Motor neuron (in vitro differentiated cells): ENCODE measurements at regions not wholly inside any gene's neighbourhood (a gene's known extent, or its start where the extent isn't known, plus 50 kb on each side); places are given as distances from the start of the nearest gene placed in this dataset.
"Not testable (repeated sequence)": the region's sequence is repeated elsewhere in the genome, so short reads cannot be mapped to it uniquely, and the experiment has no call there.

Experiments used
- ATAC-seq, 8 experiments: fragments of 200-7000 bp; cut with Tn5 transposase; replicated peaks in 6 of 8; 2 replicates each; pipeline ENCODE4 v1.8.0; 2021; ENCODE audit warnings: mild to moderate bottlenecking in 8 of 8, moderate library complexity in 8 of 8
- H3K27ac ChIP-seq, 2 donors: fragments of 250-450 bp; sonication (Bioruptor Pico); 2 replicates each; pipeline ENCODE4 v1.9.0; 2021; ENCODE audit warnings: antibody characterized with exemption in 2 of 2, mild to moderate bottlenecking in 2 of 2, moderate library complexity in 1 of 2
- H3K4me1 ChIP-seq, 2 donors: fragments of 250-450 bp; sonication (Bioruptor Pico); replicated peaks in 1 of 2; 2 replicates each; pipeline ENCODE4 v1.6.1; 2021; ENCODE audit warnings: antibody characterized with exemption in 2 of 2, mild to moderate bottlenecking in 2 of 2, moderate library complexity in 1 of 2
- H3K4me3 ChIP-seq, 5 donors: fragments of 250-450 bp; sonication (Bioruptor Pico); 2 replicates each; pipeline ENCODE4 v1.9.0; 2021; ENCODE audit warnings: antibody characterized with exemption in 5 of 5, mild to moderate bottlenecking in 5 of 5, moderate library complexity in 4 of 5
- WGBS, 10 experiments: fragments of 450-650 bp; shearing (Covaris generic); methylation state at CpG; one replicate each; pipeline ENCODE4 v1.0.0; 2022; 5-methylcytosine and 5-hydroxymethylcytosine counted together
- in situ Hi-C, 9 experiments: fragments of 400-800 bp; cut with MboI; loops; one replicate each; pipeline ENCODE4 v1.15.0; 2021; ENCODE audit warnings: low sequenced_read_pairs in 9 of 9, low pct_unique_long_range_greater_than_20kb in 2 of 9; ENCODE audit not compliant: unreplicated experiment in 9 of 9

DNA sequence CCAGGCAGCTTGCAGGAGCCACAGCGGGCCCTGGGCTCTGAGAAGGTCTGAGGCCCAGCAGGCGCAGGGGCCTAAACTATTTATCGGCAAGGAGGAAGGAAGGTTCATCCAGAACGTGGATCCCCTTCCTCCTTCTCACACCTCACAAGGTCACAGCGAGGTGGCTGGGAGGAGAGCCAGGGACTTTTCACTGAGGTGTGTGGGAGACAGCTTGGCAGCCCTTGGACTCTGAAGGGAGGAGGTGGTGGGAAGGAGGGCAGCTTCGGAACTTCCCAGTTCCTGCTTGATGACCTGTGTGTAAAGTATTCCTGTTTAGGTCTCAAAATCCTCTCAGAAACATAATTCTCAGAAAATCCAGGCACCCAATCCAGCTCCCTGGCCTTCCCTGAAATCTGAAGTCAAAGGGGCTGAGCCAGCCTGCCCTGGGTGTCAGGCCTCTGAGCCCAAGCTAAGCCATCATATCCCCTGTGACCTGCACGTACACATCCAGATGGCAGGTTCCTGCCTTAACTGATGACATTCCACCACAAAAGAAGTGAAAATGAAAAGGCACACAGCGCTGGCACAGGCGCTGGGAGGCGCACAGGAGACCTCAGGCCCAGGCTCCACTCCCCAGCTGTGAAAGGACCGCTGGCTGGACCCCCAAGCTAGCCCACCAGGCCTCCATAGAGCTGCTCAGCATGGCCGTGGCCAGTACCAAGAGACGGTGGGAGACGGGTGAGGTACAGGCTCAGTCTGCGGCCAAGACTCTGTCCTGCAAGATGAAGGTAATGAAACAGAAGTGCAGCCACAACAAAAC, 269.4 kb upstream of the FRG2C start:
- no CpG with 5 or more reads among the region's 15 CpGs for WGBS, 10 experiments
- H3K4me3 ChIP-seq, ATAC-seq, H3K4me1 ChIP-seq, in situ Hi-C loops, H3K27ac ChIP-seq: not testable (repeated sequence)

DNA sequence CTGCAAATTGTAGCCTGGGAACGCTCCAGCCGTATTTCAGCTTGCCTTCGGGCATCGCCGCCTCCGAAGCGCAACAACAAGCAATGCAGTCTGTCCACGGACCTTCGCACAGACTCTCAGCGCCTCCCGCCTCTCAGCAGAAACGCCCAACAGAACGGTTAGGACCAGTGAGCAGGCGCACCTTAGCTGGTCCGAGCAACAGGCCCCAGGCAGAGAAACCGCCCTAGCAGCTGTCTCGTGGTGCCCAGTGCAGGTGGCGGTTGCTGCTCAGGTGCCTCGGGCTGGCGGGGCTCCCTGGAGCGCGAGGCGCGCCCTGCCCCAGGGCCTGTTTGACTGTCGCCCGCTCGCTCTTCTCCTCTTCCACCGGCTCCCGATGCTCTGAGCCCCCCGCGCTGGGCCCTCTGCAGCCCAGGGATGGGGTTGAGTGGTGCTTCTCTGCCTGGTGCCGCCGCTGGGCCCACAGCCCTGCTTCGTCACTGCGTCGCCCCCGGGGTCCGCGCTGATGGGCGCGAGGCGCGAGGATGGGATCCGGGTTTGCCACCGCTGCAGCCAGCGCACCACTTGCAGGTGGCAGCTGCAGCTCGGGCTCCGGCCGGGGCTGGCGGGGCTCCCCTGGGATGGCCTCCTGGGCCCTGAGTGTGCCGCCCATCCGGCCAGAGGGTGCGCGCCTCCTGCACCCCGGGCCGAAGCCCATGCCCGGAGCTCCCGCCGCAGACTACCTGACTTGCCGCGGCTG, 268.4 kb upstream of the FRG2C start:
- no peaks in the 10 kb centered on the region for H3K4me1 ChIP-seq
- ATAC-seq, result peak in 3 of 8 experiments; percentile 35 to 52 (median 42)
- H3K27ac ChIP-seq, result no peak overlapping the region
- in situ Hi-C loops, result no loop called here
- peak overlapping the region in 2 of 5 donors; percentile 2 to 7 for H3K4me3 ChIP-seq
- 14 to 98% (median 82%) methylated on average over 2 to 19 of the region's 61 CpGs; no CpG with 5 or more reads in 4 of the 10 experiments for WGBS, 10 experiments

DNA sequence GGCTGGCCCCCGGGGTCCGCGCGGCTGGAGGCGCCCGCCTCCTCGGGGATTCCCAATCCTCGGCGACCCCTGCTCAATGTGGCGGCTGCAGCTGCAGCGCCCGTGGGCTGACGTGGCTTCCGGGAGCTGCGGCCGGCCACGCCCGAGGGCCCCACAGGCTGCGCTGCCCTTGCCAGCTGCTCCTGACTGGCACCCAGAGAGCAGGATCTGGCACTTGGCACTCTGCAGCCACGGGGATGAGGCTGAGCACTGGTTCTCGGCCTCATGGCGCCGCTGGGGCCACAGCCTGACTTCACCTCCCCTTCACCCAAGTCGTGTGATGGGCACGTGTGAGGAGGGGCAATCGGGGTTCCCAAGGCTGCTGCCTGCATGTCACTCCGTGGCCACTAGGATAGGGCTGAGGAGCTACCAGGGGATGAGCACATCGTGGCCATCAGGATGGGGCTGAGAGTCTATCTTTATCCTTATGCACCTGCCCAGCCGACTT, 267.8 kb upstream of the FRG2C start:
- no peaks in the 10 kb centered on the region for H3K4me1 ChIP-seq
- H3K27ac ChIP-seq, result no peak overlapping the region
- in situ Hi-C loops, result no loop called here
- peak overlapping the region in 1 of 5 donors; percentile 7 for H3K4me3 ChIP-seq
- peak in 1 of 8 experiments; percentile 18 for ATAC-seq
- 20 to 100% (median 80%) methylated on average over 1 to 13 of the region's 29 CpGs; no CpG with 5 or more reads in 5 of the 10 experiments for WGBS, 10 experiments

DNA sequence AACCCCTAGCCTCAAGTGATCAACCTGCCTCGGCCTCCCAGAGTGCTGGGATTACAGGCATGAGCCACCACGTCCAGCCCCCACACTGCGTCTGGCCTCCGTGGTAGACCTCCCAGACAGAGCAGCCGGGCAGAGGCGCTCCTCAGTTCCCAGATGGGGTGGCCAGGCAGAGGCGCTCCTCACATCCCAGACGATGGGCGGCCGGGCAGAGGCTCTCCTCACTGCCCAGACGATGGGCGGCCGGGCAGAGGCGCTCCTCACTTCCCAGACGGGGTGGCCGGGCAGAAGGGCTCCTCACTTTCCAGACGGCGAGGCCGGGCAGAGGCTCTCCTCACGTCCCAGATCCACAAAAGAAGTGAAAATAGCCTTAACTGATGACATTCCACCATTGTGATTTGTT, 266.6 kb upstream of the FRG2C start:
- H3K27ac ChIP-seq, H3K4me1 ChIP-seq, ATAC-seq, H3K4me3 ChIP-seq, in situ Hi-C loops: not testable (repeated sequence)
- 60 to 100% (median 90%) methylated on average over 1 to 2 of the region's 20 CpGs; no CpG with 5 or more reads in 7 of the 10 experiments for WGBS, 10 experiments

DNA sequence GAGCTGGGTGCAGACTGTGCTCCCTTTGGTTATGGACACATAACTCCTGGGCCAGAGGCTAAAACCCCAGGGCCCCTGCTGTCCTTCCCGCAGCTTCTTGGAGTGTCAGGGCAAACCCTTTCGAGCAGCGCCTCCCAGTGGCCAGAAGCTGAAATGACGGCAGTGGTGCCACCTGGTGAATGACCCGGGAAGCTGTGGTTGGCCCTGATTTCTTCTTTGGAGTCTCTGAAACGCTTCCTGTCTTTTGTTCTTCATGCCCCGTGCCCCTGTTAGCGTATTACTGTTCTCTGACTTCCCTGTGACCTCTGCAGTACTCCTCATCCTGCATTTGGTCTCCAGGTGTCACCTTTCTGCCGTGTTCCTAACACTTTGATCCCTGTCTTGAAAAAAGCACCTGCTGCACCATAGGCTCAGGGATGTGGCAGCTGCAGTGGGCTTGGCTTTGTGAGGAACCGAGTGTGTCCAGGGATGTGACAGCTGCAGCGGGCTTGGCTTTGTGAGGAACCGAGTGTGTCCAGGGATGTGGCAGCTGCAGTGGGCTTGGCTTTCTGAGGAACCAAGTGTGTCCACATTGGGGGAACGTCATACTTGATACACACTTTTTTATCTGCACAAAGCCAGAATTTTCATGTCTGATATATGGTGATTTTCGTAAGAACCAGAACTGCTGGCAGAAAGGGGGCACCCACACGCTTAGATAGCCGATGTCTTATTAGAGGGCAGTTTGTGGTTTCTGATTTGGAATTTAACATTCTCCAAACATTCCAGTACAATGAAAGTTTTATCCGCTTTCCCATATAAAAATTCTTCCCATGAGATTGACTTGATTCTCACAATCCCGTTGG, 241.8 kb upstream of the FRG2C start:
- in situ Hi-C loops, result loop anchor here in 4 of 9 experiments (10.0 to 25.0 kb wide), 3 partner anchors 110 to 135 kb away; no protein-coding TSS in a partner anchor
- WGBS, 10 experiments, result 40 to 96% (median 76%) methylated on average over 1 to 13 of the region's 18 CpGs; no CpG with 5 or more reads in 3 of the 10 experiments
- not testable (repeated sequence) for ATAC-seq, H3K4me3 ChIP-seq, H3K4me1 ChIP-seq, H3K27ac ChIP-seq

DNA sequence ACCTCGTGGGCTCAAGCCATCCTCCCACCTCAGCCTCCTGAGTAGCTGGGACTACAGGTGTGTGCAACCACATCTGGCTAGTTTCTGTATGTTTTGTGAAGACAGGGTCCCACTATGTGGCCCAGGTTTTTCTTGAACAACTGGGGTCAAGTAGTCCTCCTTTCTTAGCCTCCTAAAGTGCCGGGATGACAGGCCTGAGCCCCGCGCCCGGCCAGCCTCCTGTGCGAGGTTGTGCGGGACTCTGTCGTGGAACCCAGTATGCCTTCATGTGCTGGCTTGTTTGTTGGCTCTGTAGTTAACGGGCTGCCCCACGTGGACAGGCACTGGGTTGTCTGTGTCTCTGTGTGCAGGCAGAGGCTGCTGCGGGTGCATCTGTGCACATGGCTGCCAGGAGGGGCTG, 238.7 kb upstream of the FRG2C start:
- in situ Hi-C loops, result loop anchor here in 1 of 9 experiments (10.0 kb wide), 1 partner anchor 131 kb away; no protein-coding TSS in a partner anchor
- H3K4me1 ChIP-seq, H3K27ac ChIP-seq, H3K4me3 ChIP-seq, ATAC-seq: not testable (repeated sequence)
- whole genome bisulfite sequencing, 10 experiments, result 100% methylated on average over 1 to 8 of the region's 11 CpGs; no CpG with 5 or more reads in 7 of the 10 experiments

DNA sequence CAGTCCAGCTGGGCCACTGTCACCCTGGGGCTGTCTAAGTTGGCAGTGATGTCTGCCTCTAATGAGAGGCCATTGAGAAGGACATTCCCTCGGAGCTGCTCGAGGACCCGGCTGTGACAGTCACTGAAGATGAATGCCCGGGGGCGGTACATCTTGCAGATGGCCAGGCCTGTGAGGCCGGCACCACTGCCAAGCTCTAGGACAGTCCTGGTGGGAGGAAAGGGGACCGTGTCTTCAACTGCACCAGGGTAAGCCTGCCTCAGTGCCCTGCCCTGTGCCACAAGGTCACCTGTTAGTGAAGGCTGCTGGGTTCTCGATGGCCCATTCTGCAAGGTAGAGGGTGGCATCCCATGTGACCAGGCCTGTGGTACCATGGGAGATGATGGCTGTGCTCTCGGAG, 236.6 kb upstream of the FRG2C start:
- H3K4me3 ChIP-seq, H3K27ac ChIP-seq, ATAC-seq, H3K4me1 ChIP-seq: not testable (repeated sequence)
- in situ Hi-C loops, result loop anchor here in 1 of 9 experiments (10.0 kb wide), 1 partner anchor 133 kb away; no protein-coding TSS in a partner anchor
- WGBS, 10 experiments, result 100% methylated on average over 2 of the region's 9 CpGs; no CpG with 5 or more reads in 8 of the 10 experiments

DNA sequence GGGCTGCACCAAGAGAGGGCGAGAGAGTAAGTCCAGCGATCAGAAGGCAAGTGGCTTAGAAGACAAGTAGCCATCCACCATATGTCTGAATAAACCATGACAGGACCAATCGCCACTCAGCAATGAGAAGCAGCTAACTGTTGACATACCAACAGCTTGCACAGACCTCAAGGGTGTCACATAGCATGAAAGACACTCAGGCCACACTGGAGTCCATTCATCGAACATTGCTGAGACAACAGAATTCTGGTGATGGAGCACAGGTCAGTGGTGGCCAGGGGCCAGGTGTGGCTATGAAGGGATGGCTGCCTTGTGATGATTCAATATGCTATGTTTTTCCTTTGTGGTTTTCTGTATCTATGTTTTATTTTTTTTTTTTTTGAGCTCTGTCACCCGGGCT, 236.2 kb upstream of the FRG2C start:
- not testable (repeated sequence) for ATAC-seq, H3K4me3 ChIP-seq, H3K27ac ChIP-seq, H3K4me1 ChIP-seq
- in situ Hi-C loops, result loop anchor here in 1 of 9 experiments (10.0 kb wide), 1 partner anchor 133 kb away; no protein-coding TSS in a partner anchor
- WGBS, 10 experiments, result 83 to 100% (median 100%) methylated on average over 1 to 2 of the region's 5 CpGs; no CpG with 5 or more reads in 5 of the 10 experiments

DNA sequence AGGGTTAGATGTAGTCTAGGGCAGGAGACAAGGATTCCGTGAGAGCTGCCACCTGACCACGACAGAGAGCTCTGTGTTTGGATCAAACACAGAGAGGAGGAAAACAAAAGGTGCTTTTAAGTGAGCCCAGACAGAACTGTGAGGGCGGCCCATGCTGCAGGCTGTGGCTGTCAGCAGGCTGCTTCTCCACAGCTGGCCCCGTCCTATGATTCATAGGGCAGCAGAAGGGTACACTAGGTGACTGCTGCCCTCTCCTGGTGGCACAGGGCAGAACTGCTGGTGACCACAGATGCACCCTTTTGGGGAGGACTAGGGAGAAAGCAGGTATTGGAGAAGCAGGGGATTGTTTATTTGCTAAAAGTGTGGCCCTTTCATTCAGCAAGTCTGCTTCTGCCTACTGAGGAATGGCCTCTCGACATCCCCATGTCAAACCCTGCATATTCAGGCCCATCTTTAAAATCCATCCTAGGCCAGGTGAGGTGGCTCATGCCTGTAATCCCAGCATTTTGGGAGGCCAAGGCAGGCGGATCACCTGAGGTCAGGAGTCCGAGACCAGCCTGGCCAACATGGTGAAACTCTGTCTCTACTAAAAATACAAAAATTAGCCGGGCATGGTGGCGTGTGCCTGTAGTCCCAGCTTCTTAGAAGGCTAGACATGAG, 234.4 kb upstream of the FRG2C start:
- H3K4me1 ChIP-seq, ATAC-seq, H3K27ac ChIP-seq, H3K4me3 ChIP-seq: not testable (repeated sequence)
- in situ Hi-C loops, result loop anchor here in 1 of 9 experiments (10.0 kb wide), 1 partner anchor 135 kb away; no protein-coding TSS in a partner anchor
- 0 to 84% (median 48%) methylated on average over 1 to 4 of the region's 9 CpGs; no CpG with 5 or more reads in 6 of the 10 experiments for WGBS, 10 experiments

DNA sequence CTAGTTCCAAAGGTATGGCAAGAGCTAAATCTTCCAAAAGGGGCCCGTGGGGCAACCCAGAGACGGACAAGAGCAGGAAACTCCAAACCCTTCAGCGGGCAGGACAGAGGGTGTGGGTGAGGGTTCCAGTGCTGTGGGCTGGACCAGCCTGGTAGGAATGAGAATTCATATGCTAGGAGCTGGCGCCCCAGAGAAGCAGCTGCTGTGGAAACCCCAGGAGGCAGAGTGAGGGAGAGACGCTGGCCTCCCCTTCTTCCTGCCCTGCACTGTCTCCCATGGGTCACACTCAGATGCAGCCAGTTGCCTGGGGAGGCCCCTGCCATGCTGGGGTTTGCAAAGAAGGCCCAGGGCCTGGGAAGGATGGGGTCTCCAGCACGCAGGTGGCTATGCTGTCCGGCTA, 233.7 kb upstream of the FRG2C start:
- H3K27ac ChIP-seq, result not testable (repeated sequence)

DNA sequence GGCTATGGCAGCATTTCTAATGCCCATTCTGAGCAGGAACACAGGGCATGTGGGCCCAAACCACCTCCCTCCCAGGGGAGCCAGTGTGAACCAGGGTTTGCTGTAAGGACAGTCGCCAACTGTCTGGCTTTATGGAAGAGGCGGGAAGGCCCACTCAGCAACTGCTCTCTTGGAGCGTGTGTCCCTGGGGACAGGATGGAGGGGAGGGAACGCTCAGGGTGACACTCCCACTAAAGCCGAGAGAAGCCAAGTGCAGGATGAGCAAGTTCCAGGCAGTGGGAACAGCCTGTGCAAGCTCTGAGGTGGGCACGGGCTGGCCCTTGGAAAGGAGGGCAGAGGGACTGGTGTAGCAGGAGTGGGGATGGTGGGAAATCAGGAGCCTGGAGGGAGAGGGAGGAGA, 233.0 kb upstream of the FRG2C start:
- H3K4me3 ChIP-seq, H3K4me1 ChIP-seq, H3K27ac ChIP-seq, ATAC-seq, in situ Hi-C loops: not testable (repeated sequence)
- 60 to 100% (median 80%) methylated on average over 1 to 3 of the region's 6 CpGs; no CpG with 5 or more reads in 5 of the 10 experiments for WGBS, 10 experiments

More for the DNA sequence above, 233.7 kb upstream of the FRG2C start:
- in situ Hi-C loops, H3K4me3 ChIP-seq, H3K4me1 ChIP-seq, ATAC-seq: not testable (repeated sequence)
- WGBS, 10 experiments, result 87 to 100% (median 93%) methylated on average over 1 to 5 of the region's 7 CpGs; no CpG with 5 or more reads in 5 of the 10 experiments

DNA sequence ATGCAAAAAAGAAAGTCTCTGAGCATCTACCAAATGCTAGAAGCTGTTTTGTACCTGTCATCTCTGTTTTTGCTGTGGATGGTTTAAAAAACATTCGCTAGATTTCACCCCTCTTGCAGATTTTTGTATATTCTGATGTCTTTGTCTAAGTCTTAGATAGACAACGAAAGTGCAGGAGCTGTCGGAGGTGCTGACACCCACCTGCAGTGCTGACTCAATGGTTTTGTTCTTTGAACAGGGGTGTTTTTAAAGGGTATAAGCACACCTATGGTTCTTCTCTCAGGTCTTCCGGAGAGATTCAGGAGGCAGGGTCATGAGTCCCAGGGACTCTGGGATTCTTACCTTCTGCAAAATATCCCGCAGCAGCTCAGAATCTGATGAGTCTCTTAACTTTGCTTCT, 231.7 kb upstream of the FRG2C start:
- H3K27ac ChIP-seq, result peak overlapping the region in 1 of 2 donors; percentile 69
- WGBS, 10 experiments, result 100% methylated on average over 1 to 2 of the region's 5 CpGs; no CpG with 5 or more reads in 8 of the 10 experiments
- ATAC-seq, H3K4me3 ChIP-seq, H3K4me1 ChIP-seq, in situ Hi-C loops: not testable (repeated sequence)
